Stimulated activated CD4-positive, alpha-beta T cell treated with anti-CD3 and anti-CD28 coated beads, Interleukin-15, amount 100 ng/mL, for 1 hour (primary cell): ENCODE measurements at regions not wholly inside any gene's neighbourhood (a gene's known extent, or its start where the extent isn't known, plus 50 kb on each side); places are given as distances from the start of the nearest gene placed in this dataset.
"Not testable (repeated sequence)": the region's sequence is repeated elsewhere in the genome, so short reads cannot be mapped to it uniquely, and the experiment has no call there.

Experiments
- DNase-seq, 2 donors: peaks; one replicate each; pipeline ENCODE4 v3.0.0-alpha.2; 2020; ENCODE audit warnings: low read depth in 1 of 2, low spot score in 1 of 2

GRCh38 chr16:85505794-85506634 is 107.1 kb upstream of the GSE1 start:
- DNase-seq: no peak

GRCh38 chr16:85506635-85506911 is 106.5 kb upstream of the GSE1 start:
- no peak for DNase-seq

- no peak for DNase-seq
These were observed 105.8 kb upstream of the GSE1 start for GRCh38 chr16:85507342-85507741.

GRCh38 chr16:85508388-85508787 is 104.7 kb upstream of the GSE1 start:
- no peak for DNase-seq

- no peak for DNase-seq
These were observed 104.1 kb upstream of the GSE1 start for GRCh38 chr16:85508993-85509392.

GRCh38 chr16:85510041-85510659 is 103.0 kb upstream of the GSE1 start:
- DNase-seq: no peak

- no peak for DNase-seq
These were observed 100.9 kb upstream of the GSE1 start for GRCh38 chr16:85511938-85512807.

GRCh38 chr16:85512808-85513115 is 100.4 kb upstream of the GSE1 start:
- DNase-seq: no peak

GRCh38 chr16:85513180-85513579 is 99.9 kb upstream of the GSE1 start:
- DNase-seq: no peak

- DNase-seq: no peak
These were observed 99.5 kb upstream of the GSE1 start for GRCh38 chr16:85513649-85514048.

GRCh38 chr16:85514295-85514597 is 98.9 kb upstream of the GSE1 start:
- DNase-seq: no peak

GRCh38 chr16:85514598-85515318 is 98.4 kb upstream of the GSE1 start:
- DNase-seq: no peak

- no peak for DNase-seq
These were observed 97.8 kb upstream of the GSE1 start for GRCh38 chr16:85515319-85515745.

GRCh38 chr16:85515830-85516397 is 97.2 kb upstream of the GSE1 start:
- no peak for DNase-seq

GRCh38 chr16:85517154-85517553 is 96.0 kb upstream of the GSE1 start:
- DNase-seq: no peak

- DNase-seq: no peak
These were observed 95.5 kb upstream of the GSE1 start for GRCh38 chr16:85517563-85518179.

GRCh38 chr16:85518398-85519049 is 94.6 kb upstream of the GSE1 start:
- no peak for DNase-seq

- DNase-seq: not testable (repeated sequence)
These were observed 94.1 kb upstream of the GSE1 start for GRCh38 chr16:85519050-85519440.

- DNase-seq: no peak
These were observed 93.4 kb upstream of the GSE1 start for GRCh38 chr16:85519540-85520231.
